ENCODE measurements at regions not wholly inside any gene's neighbourhood (a gene's known extent, or its start where the extent isn't known, plus 50 kb on each side); places are given as distances from the start of the nearest gene placed in this dataset.
"Not testable (repeated sequence)": the region's sequence is repeated elsewhere in the genome, so short reads cannot be mapped to it uniquely, and the experiment has no call there.

GRCh38 chr4:85126991-85127591 is 160.6 kb upstream of the WDFY3 start:
- no peak for TF ChIP-seq CTCF (conservative IDR thresholded peaks at IDR 0.05; ENCODE audit: low read depth, low read length)
- no peak for DNase-seq (ENCODE audit: low read depth)
- no peak overlapping the region for H3K4me3 ChIP-seq (ENCODE audit: low read depth, low read length)

DNA sequence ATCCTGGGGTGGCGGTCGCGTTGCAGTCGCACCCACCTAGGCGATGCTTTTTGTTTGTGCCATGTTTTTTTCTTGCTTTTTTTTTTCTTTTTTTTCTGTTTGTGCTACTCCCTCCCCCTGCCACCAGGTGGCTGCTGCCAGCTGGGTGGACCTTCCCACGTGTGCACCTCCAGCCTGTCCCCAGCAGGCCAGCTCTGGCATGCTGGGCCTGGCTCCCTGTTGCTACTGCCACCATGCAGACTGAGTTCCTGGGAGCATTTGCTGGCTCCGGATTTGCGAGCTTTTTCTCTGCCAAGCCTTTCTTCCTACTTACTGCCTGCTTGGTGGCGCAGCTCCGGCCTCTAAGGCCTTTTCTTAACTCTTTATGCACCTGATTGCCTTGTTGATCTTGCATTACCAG is 161.2 kb upstream of the WDFY3 start:
- TF ChIP-seq CTCF (conservative IDR thresholded peaks at IDR 0.05; ENCODE audit: low read depth, low read length): peak; percentile 74
- no peak overlapping the region for H3K4me3 ChIP-seq (ENCODE audit: low read depth, low read length)
- DNase-seq (ENCODE audit: low read depth): no peak

GRCh38 chr4:85128246-85129204 is 162.0 kb upstream of the WDFY3 start:
- H3K4me3 ChIP-seq (ENCODE audit: low read depth, low read length): no peak overlapping the region
- TF ChIP-seq CTCF (conservative IDR thresholded peaks at IDR 0.05; ENCODE audit: low read depth, low read length): no peak
- no peak for DNase-seq (ENCODE audit: low read depth)

DNA sequence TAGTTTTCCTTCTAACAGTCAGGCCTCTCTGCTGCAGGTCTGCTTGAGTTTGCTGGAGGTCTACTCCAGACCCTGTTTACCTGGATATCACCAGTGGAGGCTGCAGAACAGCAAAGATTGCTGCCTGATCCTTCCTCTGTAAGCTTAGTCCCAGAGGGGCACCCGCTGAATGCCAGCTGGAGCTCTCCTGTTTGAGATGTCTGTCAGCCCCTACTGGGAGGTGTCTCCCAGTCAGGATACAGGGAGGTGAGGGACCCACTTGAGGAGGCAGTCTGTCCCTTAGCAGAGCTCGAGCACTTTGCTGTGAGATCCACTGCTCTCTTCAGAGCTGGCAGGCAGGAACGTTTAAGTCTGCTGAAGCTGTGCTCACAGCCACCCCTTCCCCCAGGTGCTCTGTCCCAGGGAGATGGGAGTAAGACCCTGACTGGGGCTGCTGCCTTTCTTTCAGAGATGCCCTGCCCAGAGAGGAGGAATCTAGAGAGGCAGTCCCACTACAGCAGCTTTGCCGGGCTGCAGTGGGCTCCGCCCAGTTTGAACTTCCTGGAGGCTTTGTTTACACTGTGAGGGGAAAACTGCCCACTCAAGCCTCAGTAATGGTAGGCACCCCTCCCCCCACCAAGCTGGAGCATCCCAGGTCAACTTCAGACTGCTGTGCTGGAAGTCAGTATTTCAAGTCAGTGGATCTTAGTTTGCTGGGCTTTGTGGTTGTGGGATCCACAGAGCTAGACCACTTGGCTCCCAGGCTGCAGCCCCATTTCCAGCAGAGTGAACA is 163.1 kb upstream of the WDFY3 start:
- H3K4me3 ChIP-seq (ENCODE audit: low read depth, low read length); DNase-seq (ENCODE audit: low read depth): not testable (repeated sequence)

- DNase-seq (ENCODE audit: low read depth): no peak
- TF ChIP-seq CTCF (conservative IDR thresholded peaks at IDR 0.05; ENCODE audit: low read depth, low read length): no peak
- no peak overlapping the region for H3K4me3 ChIP-seq (ENCODE audit: low read depth, low read length)
Measured at GRCh38 chr4:85132117-85132516, 165.6 kb upstream of the WDFY3 start.

- DNase-seq (ENCODE audit: low read depth): no peak
- no peak overlapping the region for H3K4me3 ChIP-seq (ENCODE audit: low read depth, low read length)
- no peak for TF ChIP-seq CTCF (conservative IDR thresholded peaks at IDR 0.05; ENCODE audit: low read depth, low read length)
Measured at GRCh38 chr4:85132570-85132969, 166.1 kb upstream of the WDFY3 start.

GRCh38 chr4:85139749-85140148 is 173.3 kb upstream of the WDFY3 start:
- not testable (repeated sequence) for DNase-seq (ENCODE audit: low read depth); H3K4me3 ChIP-seq (ENCODE audit: low read depth, low read length)

Data from epithelial cell of proximal tubule (primary cell).